Islet of Langerhans (tissue), 1 donor: ENCODE measurements at regions not wholly inside any gene's neighbourhood (a gene's known extent, or its start where the extent isn't known, plus 50 kb on each side); places are given as distances from the start of the nearest gene placed in this dataset.

Experiments
- FAIRE-seq: peaks from one replicate; lab custom pipeline; 2011; peaks lifted over from hg19 to GRCh38; lab: Jason Lieb, UNC

DNA sequence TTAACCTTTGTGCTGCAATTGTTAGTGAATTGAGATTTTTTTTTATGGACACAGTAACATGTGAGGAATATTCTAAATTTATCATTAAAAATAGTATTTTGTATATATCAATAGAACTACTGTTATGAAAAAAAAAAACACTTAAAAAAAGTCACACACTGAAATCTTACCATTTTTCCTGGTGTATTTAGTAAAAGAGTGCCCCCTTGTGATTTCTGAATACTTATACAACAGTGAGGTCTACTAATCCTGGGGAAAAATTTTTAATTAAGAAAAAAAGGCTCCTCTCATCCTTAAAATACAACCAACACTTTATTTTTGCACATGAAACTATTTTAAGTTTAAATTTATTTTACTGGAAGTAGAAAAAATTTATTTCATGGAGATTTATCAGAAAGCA lies 56.4 kb upstream of the SPOCK3 start:
- FAIRE-seq = peak; percentile 68

DNA sequence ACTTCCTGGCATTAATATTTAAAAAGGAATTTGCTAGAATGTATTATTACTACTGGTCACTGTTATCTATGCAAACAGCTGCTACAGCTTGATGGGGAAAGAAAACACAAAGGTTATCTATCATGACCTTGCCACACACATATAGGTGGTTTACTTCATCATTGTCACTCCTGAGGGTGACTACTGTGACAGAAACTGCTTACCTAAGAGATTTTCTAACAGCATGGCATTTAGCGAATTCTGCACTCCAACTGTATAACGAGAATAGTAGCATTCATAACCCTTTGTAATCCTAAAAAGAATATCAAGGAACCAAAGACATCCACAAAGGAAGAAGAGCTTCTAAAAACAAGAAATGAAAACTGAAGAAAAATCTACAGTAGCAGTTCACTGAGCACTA lies 74.6 kb upstream of the SPOCK3 start:
- FAIRE-seq = no peak

DNA sequence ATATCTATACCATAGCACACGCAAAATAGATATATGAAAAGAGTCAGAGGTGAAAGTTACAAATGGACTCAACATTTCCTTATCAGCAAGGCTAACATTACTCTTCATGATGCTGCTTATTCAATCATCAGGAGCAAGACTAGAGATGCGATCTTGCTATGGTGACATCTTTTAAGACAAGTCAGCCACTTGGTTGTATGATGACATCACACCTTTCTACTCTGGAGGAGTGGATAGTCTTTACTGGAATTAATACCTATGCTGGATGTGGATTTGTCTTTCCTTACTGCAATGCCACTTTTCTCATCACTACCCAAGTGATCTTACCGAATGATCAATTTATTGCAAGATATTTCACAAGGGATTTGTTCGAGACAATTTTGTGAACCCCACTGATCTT lies 87.0 kb upstream of the SPOCK3 start:
- no peak for FAIRE-seq

DNA sequence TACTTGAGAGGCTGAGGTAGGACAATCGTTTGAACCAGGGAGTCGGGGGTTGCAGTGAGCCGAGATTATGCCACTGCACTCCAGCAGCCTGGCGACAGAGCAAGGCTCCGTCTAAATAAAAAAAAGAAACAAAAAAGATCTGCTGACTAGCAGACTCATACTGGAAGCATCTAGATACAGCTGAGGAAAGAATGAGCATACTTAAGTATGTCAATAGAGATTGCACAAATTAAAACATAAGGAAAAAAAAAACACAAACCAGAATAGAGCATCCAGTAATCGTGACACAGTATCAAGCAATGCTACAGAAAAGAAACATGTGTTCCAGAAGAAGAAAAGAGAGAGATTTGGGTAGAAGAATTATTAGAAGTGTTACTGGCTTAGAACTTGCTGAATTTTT lies 105.5 kb upstream of the SPOCK3 start:
- FAIRE-seq = no peak

DNA sequence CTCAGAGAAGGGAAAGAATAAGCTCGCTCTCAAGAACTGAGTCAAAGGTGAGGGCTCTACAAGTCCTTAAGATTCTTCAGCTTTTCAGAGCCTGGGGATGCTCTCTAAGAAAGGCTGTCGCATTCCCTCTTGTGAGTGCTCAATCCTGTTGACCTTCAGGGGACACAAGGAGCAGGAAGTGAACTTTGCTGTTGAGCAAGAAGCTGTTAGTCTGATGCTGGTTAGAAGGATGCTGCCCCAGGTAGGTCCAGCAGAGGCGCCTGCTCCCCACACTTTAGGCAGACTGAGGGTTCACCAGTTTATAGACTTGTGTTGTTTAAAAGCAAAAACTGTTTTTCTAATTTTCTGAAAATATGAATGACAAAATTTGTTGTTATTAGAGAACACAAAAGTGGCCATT lies 125.4 kb upstream of the SPOCK3 start:
- no peak for FAIRE-seq

DNA sequence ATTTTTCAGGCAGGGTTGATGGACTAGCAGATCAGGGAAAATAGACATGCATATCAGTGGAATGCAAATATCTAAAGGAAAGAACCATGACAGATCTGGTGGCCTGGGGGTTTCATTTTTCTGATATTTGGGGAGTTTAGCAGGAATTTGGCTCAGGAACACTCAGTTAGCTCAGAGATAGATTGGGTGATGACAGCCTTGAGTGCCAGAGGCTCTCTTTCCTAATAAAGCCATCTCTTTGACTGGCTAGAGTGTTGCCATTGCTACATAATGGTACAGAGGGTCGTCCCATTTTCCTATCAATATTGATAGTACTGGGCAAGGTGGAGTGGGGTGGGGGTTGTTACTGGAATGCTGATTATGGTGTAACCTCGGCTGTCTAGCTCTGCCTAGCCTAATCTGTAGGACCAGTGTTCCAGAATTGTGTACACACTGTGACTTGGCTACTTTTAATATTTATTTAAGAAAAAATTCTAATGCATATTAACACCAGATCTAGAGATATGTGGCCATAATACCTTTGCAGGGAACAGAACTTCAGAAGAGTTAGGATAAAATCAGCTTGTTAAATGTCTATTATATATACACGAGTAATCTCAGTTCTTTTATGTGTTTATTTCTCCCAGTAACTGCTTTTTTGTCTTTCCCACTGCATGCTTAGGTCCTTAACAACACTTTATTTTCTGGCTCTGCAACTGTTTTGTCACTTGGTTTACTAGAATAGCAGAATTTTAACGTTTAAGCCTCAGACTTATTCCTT lies 145.0 kb upstream of the SPOCK3 start:
- FAIRE-seq = no peak

DNA sequence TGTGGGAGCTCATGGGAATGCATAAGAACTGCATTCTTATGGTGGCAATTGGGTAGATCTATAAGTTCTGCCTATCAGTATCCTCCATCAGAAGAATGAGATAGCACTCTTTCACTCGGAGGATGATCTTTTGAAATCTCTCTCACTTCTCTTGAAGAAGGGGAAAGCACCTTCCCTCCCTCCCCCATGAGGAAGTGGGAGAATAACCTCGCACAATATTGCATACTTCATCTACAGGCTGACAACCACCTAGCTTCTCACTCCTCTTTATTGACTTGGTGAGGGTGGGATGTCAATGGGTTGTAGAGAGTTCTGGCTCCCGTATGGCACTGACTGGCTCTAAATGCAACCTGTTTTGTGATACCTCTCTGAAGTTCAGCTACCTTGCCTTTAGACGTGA lies 146.7 kb upstream of the SPOCK3 start:
- FAIRE-seq = no peak

DNA sequence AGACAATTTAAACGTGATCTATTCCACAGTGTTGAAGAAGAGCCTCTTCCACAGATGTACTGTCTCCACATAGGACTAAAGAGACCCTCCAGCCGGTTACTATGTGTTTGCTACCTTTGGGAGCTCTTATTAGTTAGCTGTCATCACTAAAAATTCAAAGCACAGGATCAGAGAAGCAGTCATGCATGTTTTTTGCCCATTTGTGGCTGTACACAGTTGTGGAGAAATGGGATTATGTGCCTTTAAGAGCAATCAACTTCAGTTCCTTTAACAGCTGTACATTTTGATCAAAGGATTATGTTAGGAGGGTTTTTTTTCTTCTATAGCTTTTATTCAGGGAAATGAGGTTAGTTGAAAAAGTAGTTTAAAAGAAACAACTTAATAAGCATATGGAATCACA lies 149.0 kb upstream of the SPOCK3 start:
- no peak for FAIRE-seq

DNA sequence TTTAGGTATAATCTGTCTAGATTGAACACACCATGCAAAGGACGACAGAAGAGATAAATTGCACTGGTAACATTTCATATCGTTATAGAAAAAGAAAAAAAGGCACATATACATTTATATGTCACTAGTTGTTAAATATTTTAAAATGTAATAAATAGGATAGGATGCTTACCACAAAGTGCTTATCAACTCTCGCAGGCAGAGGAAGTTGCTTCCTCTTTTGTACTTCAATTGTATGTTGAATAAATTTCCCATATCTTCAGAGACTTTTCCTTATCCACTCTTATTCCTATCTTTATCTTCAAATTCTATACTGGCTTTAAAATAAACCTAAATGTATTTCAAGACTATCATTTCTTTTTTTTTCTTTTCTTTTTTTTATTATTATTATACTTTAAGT lies 163.3 kb upstream of the SPOCK3 start:
- no peak for FAIRE-seq

DNA sequence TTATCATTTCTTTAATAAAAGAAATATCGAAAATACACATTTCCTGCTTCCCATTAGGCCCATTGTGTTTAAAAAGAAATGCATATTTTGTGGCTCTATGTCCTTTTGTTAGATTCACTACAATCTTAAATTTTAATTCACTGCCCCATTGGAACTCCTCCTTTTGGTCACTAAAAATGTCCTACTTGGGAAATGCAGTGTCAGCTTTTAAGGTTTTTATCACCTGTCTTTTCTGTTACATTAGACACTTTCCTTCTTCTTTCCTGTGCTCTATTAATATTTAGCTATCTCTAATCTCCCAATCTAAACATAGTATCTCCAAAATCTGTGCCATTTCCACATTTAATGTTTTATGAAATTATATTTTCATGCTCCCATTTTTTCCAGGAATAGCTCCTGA lies 164.9 kb upstream of the SPOCK3 start:
- FAIRE-seq = no peak

DNA sequence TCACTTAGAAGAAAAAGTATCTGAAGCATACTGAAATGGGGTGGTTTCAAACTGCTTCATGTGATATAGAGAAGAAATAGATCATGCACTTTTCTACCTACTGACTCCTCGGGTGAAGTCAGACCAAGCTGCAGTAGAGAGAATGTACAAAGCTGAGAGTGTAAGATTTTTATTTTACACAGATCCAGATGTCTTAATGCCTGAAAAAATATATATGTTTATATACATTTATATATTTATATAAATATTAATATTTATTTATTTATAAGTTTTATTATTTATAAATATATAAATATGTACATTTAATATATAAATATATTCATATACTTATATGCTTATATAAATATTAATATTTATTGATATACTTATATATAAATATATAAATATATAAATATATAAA lies 171.9 kb upstream of the SPOCK3 start:
- FAIRE-seq = no peak

DNA sequence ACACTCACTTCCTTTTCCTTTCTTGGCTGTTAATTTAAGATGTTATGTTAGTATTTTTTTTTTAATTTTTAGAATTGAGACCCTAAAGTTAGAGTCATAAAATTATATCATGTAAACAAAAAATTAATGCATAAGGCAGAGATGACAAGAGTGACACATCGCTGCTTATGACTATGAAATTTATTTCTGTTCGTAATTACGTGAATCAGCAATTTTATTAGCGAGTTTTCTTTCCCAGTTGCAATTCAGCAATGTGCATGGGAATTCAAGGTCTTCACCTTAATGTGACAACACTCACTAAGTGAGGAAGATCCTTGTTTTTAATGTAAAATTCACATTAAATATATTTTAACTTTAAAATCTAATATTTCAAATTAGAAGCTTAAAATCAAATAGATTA lies 181.2 kb upstream of the SPOCK3 start:
- FAIRE-seq = peak; percentile 69

DNA sequence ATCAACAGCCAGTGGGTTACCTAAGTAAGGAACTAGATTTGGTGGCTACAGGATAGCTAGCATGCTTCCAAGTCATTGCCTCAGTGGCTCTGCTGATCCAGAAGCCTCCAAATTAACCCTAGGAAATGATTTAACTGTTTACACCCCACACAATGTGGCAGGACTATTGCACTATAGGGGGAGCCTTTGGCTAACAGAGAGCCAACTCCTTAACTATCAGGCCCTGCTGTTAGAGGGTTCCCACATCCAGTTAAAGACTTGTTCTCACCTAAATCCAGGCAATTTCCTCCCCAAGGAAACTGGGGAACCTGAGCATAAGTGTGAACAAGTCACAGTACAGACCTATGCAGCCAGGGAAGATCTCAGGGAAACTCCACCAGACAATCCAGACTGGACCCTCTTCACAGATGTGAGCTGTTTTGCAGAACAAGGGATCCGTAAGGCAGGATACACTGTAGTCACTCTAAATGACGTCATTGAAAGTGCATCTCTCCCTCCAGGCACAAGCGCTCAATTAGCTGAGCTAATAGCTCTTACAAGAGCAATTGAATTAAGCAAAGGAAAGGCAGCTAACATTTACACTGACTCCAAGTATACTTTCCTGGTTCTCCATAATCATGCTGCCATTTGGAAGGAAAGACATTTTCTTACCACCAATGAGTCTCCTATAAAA lies 185.3 kb upstream of the SPOCK3 start:
- FAIRE-seq = no peak

DNA sequence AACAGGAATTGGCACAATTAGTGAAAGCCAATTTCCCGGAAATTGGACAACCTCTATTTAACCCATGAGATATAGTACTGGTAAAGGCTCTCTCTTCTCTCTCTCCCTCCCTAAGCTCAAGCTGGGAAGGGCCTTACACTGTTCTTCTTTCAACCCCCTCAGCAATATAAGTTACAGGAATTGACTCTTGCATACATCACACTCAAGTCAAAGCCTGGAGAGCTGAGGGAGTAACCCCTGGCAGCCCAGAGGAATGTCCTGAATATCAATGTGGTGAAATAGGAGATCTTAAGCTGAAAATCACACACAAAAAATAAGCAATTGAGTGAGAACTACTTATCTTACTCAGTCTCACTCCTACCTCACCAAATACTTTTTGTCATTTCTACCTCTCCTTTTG lies 186.9 kb upstream of the SPOCK3 start:
- no peak for FAIRE-seq

DNA sequence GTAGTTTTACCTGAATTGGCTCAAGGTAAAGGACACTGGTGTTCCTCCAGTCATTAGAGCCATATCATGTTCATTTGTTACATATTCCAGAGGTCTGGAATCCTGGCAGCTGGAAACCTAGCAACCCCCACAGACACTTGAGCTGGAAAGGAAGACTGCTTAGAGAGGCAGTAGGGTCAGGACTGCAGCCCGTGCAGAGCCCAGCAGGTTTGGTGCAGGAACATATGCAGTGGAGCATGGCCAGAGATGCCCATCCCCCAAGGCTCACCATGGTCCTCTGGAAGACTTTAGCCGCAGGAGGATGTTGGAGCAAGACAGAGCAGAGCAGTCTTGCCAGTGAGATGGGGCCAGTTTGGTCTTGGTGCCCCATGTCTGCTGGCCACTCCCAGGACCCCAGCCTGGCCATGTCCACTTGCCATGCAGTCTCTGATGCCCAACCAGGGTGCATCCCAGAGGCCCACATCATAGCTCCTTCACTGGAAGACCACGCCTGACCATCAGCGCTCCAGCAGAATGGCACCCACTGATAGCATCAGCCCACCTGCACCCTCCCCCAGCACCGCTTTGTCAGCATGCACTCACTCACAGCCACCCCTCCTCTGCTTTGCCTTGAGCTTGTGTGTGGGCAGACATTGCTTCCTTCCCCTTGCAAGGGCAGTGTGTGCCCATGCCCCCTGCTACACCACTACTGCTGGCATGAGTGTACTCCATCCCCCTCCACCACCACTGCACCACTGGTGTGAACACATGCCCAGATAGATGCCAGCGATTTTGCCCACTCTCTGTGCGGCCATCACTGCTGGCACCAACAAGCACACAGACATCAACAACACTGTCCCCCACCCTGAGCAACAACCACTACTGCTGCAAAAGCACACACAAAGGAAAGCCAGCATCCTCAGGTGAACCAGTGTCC lies 190.3 kb upstream of the SPOCK3 start:
- no peak for FAIRE-seq

DNA sequence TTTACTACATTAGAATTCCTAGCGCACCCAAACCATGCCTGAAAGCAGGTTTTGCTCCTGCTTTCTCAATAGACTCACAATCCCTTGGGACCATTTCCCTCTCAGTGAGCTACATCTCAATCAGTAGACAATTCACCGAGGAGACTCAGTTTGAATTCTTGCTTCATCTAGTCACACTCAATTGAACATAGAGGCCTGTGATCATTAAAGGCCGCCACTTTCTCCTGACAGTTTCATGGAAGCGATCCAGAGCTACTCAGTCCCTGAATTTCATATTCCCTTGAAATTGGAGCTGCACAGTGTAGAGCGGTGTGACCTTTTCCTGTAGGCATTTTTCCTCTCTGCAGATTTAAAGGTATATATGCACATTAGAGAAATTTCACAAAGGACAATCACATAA lies 193.9 kb upstream of the SPOCK3 start:
- FAIRE-seq = no peak

DNA sequence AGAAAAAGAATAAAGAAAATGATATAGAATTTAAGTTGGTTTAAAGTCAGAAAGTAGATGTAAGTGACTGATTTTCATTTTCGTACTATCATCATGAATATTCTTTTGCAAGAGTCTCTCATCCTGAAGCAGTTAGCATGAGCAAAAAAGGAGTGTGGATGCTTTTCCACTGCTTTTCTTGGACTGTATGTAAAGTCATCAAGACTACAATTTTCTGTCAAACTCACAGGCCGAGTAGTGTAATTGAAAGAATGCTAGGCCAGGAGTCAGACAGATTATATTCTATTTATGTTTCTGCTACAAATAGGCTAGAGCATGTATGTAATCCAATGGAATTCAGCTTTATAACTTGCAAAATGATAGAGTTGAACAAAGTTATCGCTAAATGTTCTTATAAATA lies 197.1 kb upstream of the SPOCK3 start:
- FAIRE-seq = no peak

DNA sequence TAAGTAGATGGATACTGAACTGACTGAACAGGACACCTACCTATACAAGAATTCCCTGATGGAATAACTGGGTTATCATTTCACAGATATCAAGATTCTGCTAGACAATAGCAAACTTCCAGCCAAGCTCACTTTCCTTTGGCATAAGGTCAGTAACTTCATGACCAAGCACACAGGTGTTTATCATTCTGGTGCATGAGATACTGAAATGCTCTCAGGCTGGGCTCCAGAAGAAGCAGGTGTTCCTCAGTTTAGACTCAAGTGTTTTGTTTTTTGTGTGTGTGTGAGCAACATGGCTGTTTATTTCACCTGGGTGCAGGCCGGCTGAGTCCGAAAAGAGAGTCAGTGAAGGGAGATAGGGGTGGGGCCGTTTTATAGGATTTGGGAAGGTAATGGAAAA lies 201.5 kb upstream of the SPOCK3 start:
- no peak for FAIRE-seq

DNA sequence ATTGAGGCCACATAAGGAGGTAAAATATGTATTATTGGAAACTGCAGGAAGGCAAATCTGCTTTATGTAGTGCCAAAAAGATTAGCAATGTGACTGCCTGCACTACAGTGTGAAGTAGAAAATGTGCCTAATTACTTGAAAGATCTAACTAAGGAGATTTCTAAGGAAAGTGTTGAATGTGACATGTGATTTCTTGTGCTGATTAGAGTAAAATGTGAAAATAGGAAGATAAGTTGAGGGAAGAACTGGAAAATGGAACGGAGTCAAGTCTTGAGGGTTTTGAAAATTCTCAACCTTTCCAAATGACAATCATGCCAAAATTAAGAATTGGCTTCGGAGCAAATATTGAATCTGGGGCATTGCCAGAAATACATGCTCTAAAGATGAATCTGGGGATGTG lies 209.5 kb upstream of the SPOCK3 start:
- no peak for FAIRE-seq

DNA sequence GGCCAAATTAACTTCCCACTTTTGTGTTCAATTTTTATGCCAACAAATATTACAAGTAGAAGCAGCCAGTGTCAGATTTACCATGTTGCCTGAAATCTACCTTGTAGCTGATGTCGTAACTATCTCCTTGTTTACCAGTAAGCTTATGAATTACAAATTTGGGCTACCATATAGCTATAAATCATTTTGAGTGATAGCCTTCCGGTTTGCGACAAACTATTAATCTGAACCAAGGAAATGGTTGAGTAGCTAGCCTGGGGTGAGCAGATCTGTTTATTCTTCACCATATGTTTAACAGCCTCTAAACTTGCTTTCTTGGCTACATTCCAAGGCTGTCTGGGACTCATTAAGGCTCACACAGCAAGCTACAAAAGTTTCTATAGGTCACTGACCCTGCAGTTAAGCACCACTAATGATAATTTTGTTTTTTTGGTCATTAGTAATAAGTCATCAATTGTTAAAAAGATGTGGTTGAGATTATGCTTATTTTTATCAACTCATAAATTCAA lies 218.7 kb upstream of the SPOCK3 start:
- FAIRE-seq = no peak

DNA sequence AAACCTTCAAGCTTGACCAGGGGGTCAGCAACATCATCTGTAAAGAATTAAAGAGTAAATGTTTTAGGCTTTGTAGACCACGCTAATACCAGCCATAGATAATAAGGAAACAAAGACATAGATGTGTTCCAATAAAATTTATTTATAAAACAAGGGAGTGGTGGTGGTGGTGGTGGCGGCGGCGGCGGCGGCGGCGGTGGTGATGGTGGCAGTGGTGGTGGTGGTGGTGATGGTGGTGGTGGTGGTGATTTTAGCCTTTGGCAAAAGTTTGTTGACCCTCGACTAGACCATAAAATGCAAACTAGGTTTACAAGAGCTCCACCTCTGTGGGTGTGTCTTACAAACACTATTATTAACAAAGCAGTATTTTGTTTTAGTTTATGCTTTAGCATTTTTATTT lies 222.3 kb upstream of the SPOCK3 start:
- no peak for FAIRE-seq

DNA sequence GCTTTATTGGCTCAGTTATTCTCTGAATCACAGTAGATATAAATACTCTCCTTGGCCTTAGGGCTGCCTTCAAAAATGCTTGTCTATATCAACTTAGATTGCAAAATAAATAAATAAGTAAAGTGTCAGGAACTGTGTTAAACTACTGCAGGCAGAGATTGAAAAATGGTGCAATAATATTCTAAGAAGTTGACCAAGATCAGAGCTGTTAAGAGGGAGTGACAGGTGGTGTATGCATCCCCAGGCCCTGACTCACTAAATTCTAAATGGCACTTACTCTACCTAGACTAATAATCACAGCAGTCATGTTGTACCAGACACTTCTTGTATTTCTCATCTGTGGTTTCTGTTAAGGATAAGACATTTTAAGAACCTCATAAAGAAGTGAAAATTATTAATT lies 235.1 kb upstream of the SPOCK3 start:
- no peak for FAIRE-seq

DNA sequence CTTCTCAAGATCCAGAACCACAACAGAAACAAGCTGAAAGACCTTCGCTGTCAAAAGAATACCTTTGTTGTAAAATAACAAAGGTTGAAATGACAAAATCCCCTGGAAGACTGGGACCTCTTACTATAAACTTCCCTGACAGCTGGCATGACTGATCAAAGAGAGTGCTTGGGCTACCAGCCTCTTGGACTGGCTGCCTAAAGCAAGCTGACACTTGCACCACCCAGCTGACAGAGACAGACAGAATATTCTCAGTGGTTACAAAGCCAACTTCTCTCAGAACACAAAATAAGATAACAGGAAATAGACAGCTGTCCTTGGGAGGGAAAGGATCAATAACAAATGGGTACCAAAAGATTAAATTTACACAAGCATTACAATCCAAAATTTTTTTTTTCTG lies 241.7 kb upstream of the SPOCK3 start:
- no peak for FAIRE-seq
